H1 (cell line): ENCODE measurements at regions not wholly inside any gene's neighbourhood (a gene's known extent, or its start where the extent isn't known, plus 50 kb on each side); places are given as distances from the start of the nearest gene placed in this dataset.

Source experiments
- CTCF ChIA-PET: fragments of 300-600 bp; sonication (Branson Sonifier 250); formaldehyde crosslinking; loops from one replicate; lab custom pipeline; 2021; ENCODE audit not compliant: partially characterized antibody; lab: Charles Lee
- POLR2A ChIA-PET: fragments of 300-600 bp; sonication (Branson Sonifier 250); formaldehyde crosslinking; loops from one replicate; lab custom pipeline; 2021; ENCODE audit warnings: inconsistent platforms; ENCODE audit not compliant: partially characterized antibody; lab: Charles Lee
- DNase-seq, 2 experiments: peaks; one replicate each; pipeline versions ENCODE4 v3.0.0 to v3.0.0-alpha.2; 2010 to 2022; ENCODE audit warnings: low spot score in 2 of 2, low read depth in 1 of 2, mixed read lengths in 1 of 2
- FAIRE-seq: peaks from 2 replicates; lab custom pipeline; 2011; peaks lifted over from hg19 to GRCh38; lab: Jason Lieb, UNC
- H2AFZ ChIP-seq: 2 replicates; pipeline ENCODE4 v1.8.1; 2012; ENCODE audit warnings: low read length, inconsistent platforms
- H2AK5ac ChIP-seq: 2 replicates; pipeline ENCODE4 v1.6.1; 2013; ENCODE audit warnings: low read depth, low read length
- H2BK120ac ChIP-seq: replicated peaks from 2 replicates; pipeline ENCODE3; 2013; ENCODE audit warnings: low read depth, low read length, inconsistent platforms
- H2BK12ac ChIP-seq: 2 replicates; pipeline ENCODE4 v1.6.1; 2013; ENCODE audit warnings: low read depth, low read length
- H2BK15ac ChIP-seq: 2 replicates; pipeline ENCODE4 v1.6.1; 2013; ENCODE audit warnings: low read length
- H2BK20ac ChIP-seq: 2 replicates; pipeline ENCODE4 v1.6.1; 2013; ENCODE audit warnings: low read length
- H2BK5ac ChIP-seq: 2 replicates; pipeline ENCODE4 v1.6.1; 2013; ENCODE audit warnings: low read depth, low read length
- H3K14ac ChIP-seq: 2 replicates; pipeline ENCODE4 v1.6.1; 2013; ENCODE audit warnings: inconsistent platforms; ENCODE audit not compliant: insufficient read length
- H3K18ac ChIP-seq: 2 replicates; pipeline ENCODE4 v1.6.1; 2013; ENCODE audit warnings: low read length; ENCODE audit errors: extremely low read depth
- H3K23ac ChIP-seq: 2 replicates; pipeline ENCODE4 v1.6.1; 2013; ENCODE audit warnings: inconsistent platforms; ENCODE audit not compliant: insufficient read length
- H3K23me2 ChIP-seq: 2 replicates; pipeline ENCODE4 v1.6.1; 2013; ENCODE audit warnings: low read depth, low read length
- H3K27ac ChIP-seq: 2 replicates; pipeline ENCODE4 v1.6.1; 2011; ENCODE audit warnings: low read depth, low read length, inconsistent platforms
- H3K27me3 ChIP-seq, 4 experiments: replicated peaks in 1 of 4; 1 replicate in 1 of 4; 2 replicates in 3 of 4; pipeline versions ENCODE4 v1.6.1 to v1.8.1; 2011 to 2013; ENCODE audit warnings: low read length in 3 of 4, mild to moderate bottlenecking in 3 of 4, inconsistent platforms in 2 of 4, mixed read lengths in 2 of 4, moderate library complexity in 1 of 4; ENCODE audit not compliant: control insufficient read depth in 3 of 4, insufficient read depth in 3 of 4; ENCODE audit errors: extremely low read depth in 1 of 4
- H3K36me3 ChIP-seq, 4 experiments: 2 replicates each; pipeline versions ENCODE4 v1.6.1 to v1.8.1; 2011 to 2013; ENCODE audit warnings: mild to moderate bottlenecking in 4 of 4, low read length in 3 of 4, moderate library complexity in 2 of 4, control low read depth in 1 of 4, inconsistent platforms in 1 of 4; ENCODE audit not compliant: insufficient read depth in 4 of 4, control insufficient read depth in 2 of 4
- H3K4ac ChIP-seq: replicated peaks from 2 replicates; pipeline ENCODE3; 2013; ENCODE audit warnings: low read length, low read depth, mixed read lengths, inconsistent platforms; ENCODE audit not compliant: insufficient read length
- H3K4me1 ChIP-seq, 4 experiments: replicated peaks in 1 of 4; 1 replicate in 1 of 4; 2 replicates in 3 of 4; pipeline versions ENCODE4 v1.6.1 to v1.8.1; 2011 to 2013; ENCODE audit warnings: low read length in 3 of 4, inconsistent platforms in 2 of 4, mixed read lengths in 1 of 4; ENCODE audit not compliant: insufficient read depth in 4 of 4, control insufficient read depth in 3 of 4
- H3K4me2 ChIP-seq, 2 experiments: 2 replicates each; pipeline versions ENCODE4 v1.6.1 to v1.8.1; 2011 to 2013; ENCODE audit warnings: low read depth in 2 of 2, low read length in 2 of 2, control low read depth in 1 of 2, inconsistent platforms in 1 of 2, mild to moderate bottlenecking in 1 of 2; ENCODE audit not compliant: insufficient read depth in 1 of 2
- H3K4me3 ChIP-seq, 4 experiments: fragments of 200-600, 300-600 bp in 1 of 4; sonication (generic), shearing (Covaris generic), sonication (Bioruptor Twin) in 1 of 4; 2 replicates each; pipeline versions ENCODE4 v1.5.1 to v1.8.1; 2011 to 2016; ENCODE audit warnings: low read length in 4 of 4, low read depth in 3 of 4, control low read depth in 2 of 4, inconsistent platforms in 2 of 4, mild to moderate bottlenecking in 2 of 4, mixed read lengths in 1 of 4, moderate library complexity in 1 of 4; ENCODE audit not compliant: insufficient read depth in 2 of 4; ENCODE audit errors: extremely low read depth in 1 of 4
- H3K56ac ChIP-seq: replicated peaks from 2 replicates; pipeline ENCODE3; 2013; ENCODE audit warnings: low read depth, mild to moderate bottlenecking, mixed read lengths, low read length, inconsistent platforms; ENCODE audit not compliant: insufficient read length
- H3K79me1 ChIP-seq: 2 replicates; pipeline ENCODE4 v1.6.1; 2013; ENCODE audit warnings: low read depth, low read length, control low read depth
- H3K79me2 ChIP-seq, 2 experiments: 2 replicates each; pipeline versions ENCODE4 v1.6.1 to v1.8.1; 2012 to 2013; ENCODE audit warnings: low read length in 2 of 2, mild to moderate bottlenecking in 2 of 2, inconsistent platforms in 1 of 2; ENCODE audit not compliant: insufficient read depth in 2 of 2, control insufficient read depth in 1 of 2
- H3K9ac ChIP-seq, 4 experiments: replicated peaks in 1 of 4; 1 replicate in 1 of 4; 2 replicates in 3 of 4; pipeline versions ENCODE4 v1.6.1 to v1.8.1; 2011 to 2013; ENCODE audit warnings: low read depth in 3 of 4, low read length in 3 of 4, control low read depth in 2 of 4, mild to moderate bottlenecking in 2 of 4, moderate library complexity in 2 of 4, inconsistent platforms in 1 of 4; ENCODE audit errors: extremely low read depth in 1 of 4
- H3K9me3 ChIP-seq, 2 experiments: 2 replicates each; pipeline versions ENCODE4 v1.6.1 to v1.8.1; 2012 to 2013; ENCODE audit warnings: mild to moderate bottlenecking in 2 of 2, moderate library complexity in 2 of 2, control low read depth in 1 of 2, inconsistent platforms in 1 of 2, low read depth in 1 of 2, low read length in 1 of 2, mixed read lengths in 1 of 2; ENCODE audit not compliant: insufficient read depth in 2 of 2
- H4K20me1 ChIP-seq, 2 experiments: replicated peaks in 1 of 2; 2 replicates each; pipeline versions ENCODE3 to v1.8.1; 2011 to 2013; ENCODE audit warnings: inconsistent platforms in 2 of 2, low read length in 2 of 2, mild to moderate bottlenecking in 1 of 2; ENCODE audit not compliant: insufficient read depth in 2 of 2, control insufficient read depth in 1 of 2
- H4K5ac ChIP-seq: 2 replicates; pipeline ENCODE4 v1.6.1; 2013; ENCODE audit warnings: low read length, low read depth, mixed read lengths, inconsistent platforms; ENCODE audit not compliant: insufficient read length
- H4K8ac ChIP-seq: 2 replicates; pipeline ENCODE4 v1.8.0; 2013; ENCODE audit warnings: mild to moderate bottlenecking, moderate library complexity, low read length, inconsistent platforms; ENCODE audit not compliant: insufficient read depth; ENCODE audit errors: extremely low read depth
- H4K91ac ChIP-seq: replicated peaks from 2 replicates; pipeline ENCODE3; 2013; ENCODE audit warnings: low read length, mixed read lengths, inconsistent platforms; ENCODE audit not compliant: insufficient read length
- BACH1 ChIP-seq: IDR thresholded peaks from 2 replicates; pipeline ENCODE4 v1.6.1; 2012; ENCODE audit warnings: low read length, improper control_type of control experiment
- BRCA1 ChIP-seq: IDR thresholded peaks from 2 replicates; pipeline ENCODE4 v1.6.1; 2012; ENCODE audit warnings: low read depth, low read length, improper control_type of control experiment
- CHD2 ChIP-seq: IDR thresholded peaks from 2 replicates; pipeline ENCODE4 v1.6.1; 2012; ENCODE audit warnings: low read length, improper control_type of control experiment
- FOSL1 ChIP-seq: IDR thresholded peaks from 2 replicates; pipeline ENCODE4 v1.6.1; 2011; ENCODE audit warnings: mild to moderate bottlenecking, low read depth, low read length, moderate library complexity; ENCODE audit not compliant: insufficient read depth
- HDAC2 ChIP-seq, 2 experiments: fragments of 300-600 bp in 1 of 2; sonication (generic) in 1 of 2; IDR thresholded peaks; 2 replicates each; pipeline ENCODE4 v1.6.1; 2011 to 2012; ENCODE audit warnings: low read depth in 2 of 2, low read length in 2 of 2, mild to moderate bottlenecking in 2 of 2, moderate library complexity in 2 of 2, borderline replicate concordance in 1 of 2, inconsistent platforms in 1 of 2
- JUND ChIP-seq: IDR thresholded peaks from 2 replicates; pipeline ENCODE4 v1.6.1; 2011; ENCODE audit warnings: mild to moderate bottlenecking, improper control_type of control experiment, low read length
- KDM1A ChIP-seq: fragments of 200-600, 300-600 bp; sonication (generic); IDR thresholded peaks from 2 replicates; pipeline ENCODE4 v1.7.1; 2016; ENCODE audit warnings: mild to moderate bottlenecking, low read length, borderline replicate concordance
- RFX5 ChIP-seq: IDR thresholded peaks from 2 replicates; pipeline ENCODE4 v1.6.1; 2011; ENCODE audit warnings: low read depth, low read length, improper control_type of control experiment, borderline replicate concordance
- SAP30 ChIP-seq: fragments of 300-600 bp; sonication (generic); IDR thresholded peaks from 2 replicates; pipeline ENCODE4 v1.7.1; 2012; ENCODE audit warnings: low read length, moderate library complexity, mild to moderate bottlenecking, inconsistent platforms; ENCODE audit not compliant: insufficient read depth, insufficient replicate concordance
- SP4 ChIP-seq: IDR thresholded peaks from 2 replicates; pipeline ENCODE4 v1.6.1; 2012; ENCODE audit warnings: low read length, inconsistent platforms
- SUZ12 ChIP-seq: fragments of 200-600 bp; sonication (generic); IDR thresholded peaks from 2 replicates; pipeline ENCODE4 v1.6.1; 2012; ENCODE audit warnings: mild to moderate bottlenecking, inconsistent platforms, low read length, moderate library complexity, mixed read lengths
- TEAD4 ChIP-seq: IDR thresholded peaks from 2 replicates; pipeline ENCODE4 v1.6.1; 2012; ENCODE audit warnings: low read depth, low read length, inconsistent platforms, mixed read lengths
- WGBS, 2 experiments: shearing (Covaris generic) in 1 of 2; methylation state at CpG; one replicate each; pipeline versions ENCODE4 v1.1.6 to v1.1.7; 2013 to 2015; ENCODE audit warnings: low lambda C conversion rate in 2 of 2, mixed read lengths in 2 of 2, inconsistent platforms in 1 of 2, low coverage in 1 of 2, missing lambda C conversion rate in 1 of 2; ENCODE audit not compliant: insufficient replicate concordance in 2 of 2, insufficient coverage in 1 of 2, insufficient read length in 1 of 2; ENCODE audit errors: extremely low coverage in 1 of 2, missing lambda C conversion rate in 1 of 2; 5-methylcytosine and 5-hydroxymethylcytosine counted together
- TF ChIP-seq, protein P1 (sequence below): IDR thresholded peaks from 2 replicates; pipeline ENCODE4 v1.6.1; 2012; ENCODE audit warnings: low read length, inconsistent platforms

DNA sequence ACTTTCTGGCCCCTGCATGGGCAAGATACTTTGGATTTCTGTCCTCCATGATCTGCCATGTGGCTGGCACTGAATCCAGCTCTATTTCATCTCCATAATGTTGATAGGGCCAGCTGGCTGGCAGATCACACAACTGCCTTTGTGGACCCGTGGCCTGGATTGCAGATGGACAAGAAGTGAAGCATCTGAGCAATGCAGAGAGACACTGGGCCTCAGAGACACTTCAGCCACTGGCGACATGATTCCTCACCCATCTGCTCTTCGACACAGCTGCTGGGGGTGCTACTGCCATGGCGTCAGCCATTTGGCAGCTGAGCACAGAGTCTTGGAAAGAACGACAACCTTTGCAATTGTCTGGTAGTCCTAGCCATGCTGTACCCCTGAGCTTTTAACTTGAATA, 79.5 kb upstream of the MYO16 start:
- Histone ChIP-seq H3K27ac (no peak overlapping the region), H3K4ac (no peak overlapping the region), H3K79me2 (no peaks in the 10 kb centered on the region), H2BK5ac (no peak overlapping the region), H3K56ac (no peak overlapping the region), H3K23me2 (peaks cover 6% of the 10 kb centered on the region; the same call in 1 of the 2 replicates), H2BK20ac (no peak overlapping the region), H3K9ac (no peak overlapping the region), H2AFZ (peak overlapping the region; percentile 75; the same call in 1 of the 2 replicates), H3K14ac (no peak overlapping the region), H3K79me1 (no peaks in the 10 kb centered on the region), H2BK120ac (no peak overlapping the region), H2BK15ac (no peak overlapping the region), H3K18ac (no peak overlapping the region), H4K91ac (no peak overlapping the region), H4K20me1 (no peaks in the 10 kb centered on the region), H3K4me1 (no peaks in the 10 kb centered on the region), H4K8ac (no peak overlapping the region), H3K36me3 (no peaks in the 10 kb centered on the region), H3K4me2 (no peak overlapping the region), H3K23ac (no peak overlapping the region), H3K27me3 (no peaks in the 10 kb centered on the region), H2BK12ac (no peak overlapping the region), H4K5ac (no peak overlapping the region), H3K9me3 (no peaks in the 10 kb centered on the region), H2AK5ac (no peak overlapping the region), H3K4me3 (no peak overlapping the region)
- CTCF ChIA-PET: interaction anchor here (0.6 kb wide), 1 partner anchor 334 kb away, joined by 3 read pairs; no protein-coding TSS in a partner anchor
- no peak for FAIRE-seq
- POLR2A ChIA-PET: no interaction called here
- 92% methylated on average over 5 of the region's 5 CpGs; no CpG with 5 or more reads in 1 of the 2 experiments for WGBS, 2 experiments
- DNase-seq: no peak
- no peak for TF ChIP-seq BRCA1
- TF ChIP-seq SUZ12: no peak
- TF ChIP-seq HDAC2 (IDR thresholded peaks at IDR 0.05; ENCODE audit: borderline replicate concordance in 1 of 2, low read depth in 2 of 2, low read length in 2 of 2): no peak
- no peak for TF ChIP-seq BACH1
- no peak for TF ChIP-seq CHD2
- no peak for TF ChIP-seq SP4
- TF ChIP-seq, protein P1, sequence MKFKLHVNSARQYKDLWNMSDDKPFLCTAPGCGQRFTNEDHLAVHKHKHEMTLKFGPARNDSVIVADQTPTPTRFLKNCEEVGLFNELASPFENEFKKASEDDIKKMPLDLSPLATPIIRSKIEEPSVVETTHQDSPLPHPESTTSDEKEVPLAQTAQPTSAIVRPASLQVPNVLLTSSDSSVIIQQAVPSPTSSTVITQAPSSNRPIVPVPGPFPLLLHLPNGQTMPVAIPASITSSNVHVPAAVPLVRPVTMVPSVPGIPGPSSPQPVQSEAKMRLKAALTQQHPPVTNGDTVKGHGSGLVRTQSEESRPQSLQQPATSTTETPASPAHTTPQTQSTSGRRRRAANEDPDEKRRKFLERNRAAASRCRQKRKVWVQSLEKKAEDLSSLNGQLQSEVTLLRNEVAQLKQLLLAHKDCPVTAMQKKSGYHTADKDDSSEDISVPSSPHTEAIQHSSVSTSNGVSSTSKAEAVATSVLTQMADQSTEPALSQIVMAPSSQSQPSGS: no peak
- no peak for TF ChIP-seq SAP30
- TF ChIP-seq RFX5: no peak
- no peak for TF ChIP-seq JUND
- TF ChIP-seq FOSL1: no peak
- no peak for TF ChIP-seq KDM1A
- TF ChIP-seq TEAD4: no peak
